Neural cell (in vitro differentiated cells): ENCODE measurements at regions not wholly inside any gene's neighbourhood (a gene's known extent, or its start where the extent isn't known, plus 50 kb on each side); places are given as distances from the start of the nearest gene placed in this dataset.

Source experiments
- EZH2 ChIP-seq: fragments of 200-600, 300-800 bp; shearing (Covaris generic), sonication (generic); IDR thresholded peaks from 2 replicates; pipeline ENCODE4 v1.6.1; 2014; ENCODE audit warnings: antibody characterized with exemption, low read length, borderline replicate concordance, mild to moderate bottlenecking; ENCODE audit not compliant: insufficient read depth, poor library complexity, severe bottlenecking
- POLR2AphosphoS5 ChIP-seq: IDR thresholded peaks from 2 replicates; pipeline ENCODE4 v1.6.1; 2012

- TF ChIP-seq POLR2AphosphoS5 (no peak), EZH2 (no peak)
Measured at GRCh38 chr21:27388825-27389224, 421.9 kb upstream of the ADAMTS5 start.
